Posterior vena cava (tissue), 2 donors: ENCODE measurements at regions not wholly inside any gene's neighbourhood (a gene's known extent, or its start where the extent isn't known, plus 50 kb on each side); places are given as distances from the start of the nearest gene placed in this dataset.

Experiments used
- DNase-seq: peaks from one replicate; pipeline ENCODE4 v3.0.0-alpha.2; 2020; ENCODE audit warnings: low spot score
- intact Hi-C, 2 donors: fragments of 100-400 bp; cut with DNase I; formaldehyde crosslinking; loops; one replicate each; pipeline versions ENCODE4 v1.14.1 to v1.14.2; 2022 to 2023
- donor health status: DM: yes; HTN: yes; CAD: no.
- donor health status: DM: yes; HTN: yes; CAD: no.

GRCh38 chr10:4525103-4525502 lies 300.9 kb upstream of the AKR1E2 start:
- no peak for DNase-seq
- intact Hi-C loops, result no loop called here

GRCh38 chr10:4522296-4523000 lies 303.6 kb upstream of the AKR1E2 start:
- DNase-seq, result no peak
- intact Hi-C loops, result no loop called here

- intact Hi-C loops, result loop anchor here in 1 of 2 donors (10.0 kb wide), 2 partner anchors 135 to 245 kb away; no protein-coding TSS in a partner anchor
- DNase-seq, result no peak
These were observed 306.2 kb upstream of the AKR1E2 start for GRCh38 chr10:4519658-4520402.

- intact Hi-C loops, result loop anchor here in 1 of 2 donors (10.0 kb wide), 2 partner anchors 137 to 247 kb away; no protein-coding TSS in a partner anchor
- DNase-seq, result no peak
These were observed 308.3 kb upstream of the AKR1E2 start for GRCh38 chr10:4517746-4518145.

GRCh38 chr10:4515721-4516120 lies 310.3 kb upstream of the AKR1E2 start:
- no peak for DNase-seq
- intact Hi-C loops, result loop anchor here in 1 of 2 donors (10.0 kb wide), 2 partner anchors 139 to 249 kb away; no protein-coding TSS in a partner anchor

- intact Hi-C loops, result loop anchor here in 1 of 2 donors (10.0 kb wide), 2 partner anchors 140 to 250 kb away; no protein-coding TSS in a partner anchor
- peak; percentile 83 for DNase-seq
These were observed 311.4 kb upstream of the AKR1E2 start for GRCh38 chr10:4514445-4515108.

GRCh38 chr10:4512671-4513240 lies 313.3 kb upstream of the AKR1E2 start:
- DNase-seq, result no peak
- intact Hi-C loops, result loop anchor here in 1 of 2 donors (10.0 kb wide), 2 partner anchors 142 to 252 kb away; no protein-coding TSS in a partner anchor

GRCh38 chr10:4512196-4512595 lies 313.8 kb upstream of the AKR1E2 start:
- no peak for DNase-seq
- intact Hi-C loops, result loop anchor here in 1 of 2 donors (10.0 kb wide), 2 partner anchors 143 to 253 kb away; no protein-coding TSS in a partner anchor

GRCh38 chr10:4511509-4511908 lies 314.5 kb upstream of the AKR1E2 start:
- DNase-seq, result no peak
- intact Hi-C loops, result loop anchor here in 1 of 2 donors (10.0 kb wide), 2 partner anchors 143 to 253 kb away; no protein-coding TSS in a partner anchor

GRCh38 chr10:4509405-4509804 lies 316.6 kb upstream of the AKR1E2 start:
- no peak for DNase-seq
- intact Hi-C loops, result no loop called here

GRCh38 chr10:4506095-4506494 lies 319.9 kb upstream of the AKR1E2 start:
- DNase-seq, result no peak
- intact Hi-C loops, result no loop called here

GRCh38 chr10:4504550-4504949 lies 321.5 kb upstream of the AKR1E2 start:
- DNase-seq, result no peak
- intact Hi-C loops, result no loop called here

GRCh38 chr10:4503076-4503475 lies 322.9 kb upstream of the AKR1E2 start:
- intact Hi-C loops, result no loop called here
- no peak for DNase-seq

- intact Hi-C loops, result no loop called here
- DNase-seq, result no peak
These were observed 324.7 kb upstream of the AKR1E2 start for GRCh38 chr10:4501306-4501705.

GRCh38 chr10:4498711-4499251 lies 327.2 kb upstream of the AKR1E2 start:
- intact Hi-C loops, result loop anchor here in 1 of 2 donors (10.0 kb wide), 1 partner anchor 64 kb away; no protein-coding TSS in a partner anchor
- no peak for DNase-seq

- no peak for DNase-seq
- intact Hi-C loops, result loop anchor here in 1 of 2 donors (10.0 kb wide), 1 partner anchor 60 kb away; no protein-coding TSS in a partner anchor
These were observed 331.5 kb upstream of the AKR1E2 start for GRCh38 chr10:4494551-4494950.

GRCh38 chr10:4492202-4492601 lies 333.8 kb upstream of the AKR1E2 start:
- DNase-seq, result no peak
- intact Hi-C loops, result loop anchor here in 1 of 2 donors (10.0 kb wide), 1 partner anchor 57 kb away; no protein-coding TSS in a partner anchor

GRCh38 chr10:4488904-4489303 lies 337.1 kb upstream of the AKR1E2 start:
- no peak for DNase-seq

GRCh38 chr10:4485636-4486035 lies 340.4 kb upstream of the AKR1E2 start:
- intact Hi-C loops, result no loop called here
- DNase-seq, result no peak

More at GRCh38 chr10:4488904-4489303, 337.1 kb upstream of the AKR1E2 start:
- intact Hi-C loops, result no loop called here
